GM12892 (cell line): ENCODE measurements at regions not wholly inside any gene's neighbourhood (a gene's known extent, or its start where the extent isn't known, plus 50 kb on each side); places are given as distances from the start of the nearest gene placed in this dataset.

Experiments used
- POLR2A ChIP-seq: IDR thresholded peaks from 2 replicates; pipeline ENCODE4 v1.6.1; 2011; ENCODE audit warnings: low read depth, low read length, control low read depth
- POLR2AphosphoS5 ChIP-seq: IDR thresholded peaks from 2 replicates; pipeline ENCODE4 v1.6.1; 2011; ENCODE audit warnings: low read depth, low read length, control low read depth

- no peak for TF ChIP-seq POLR2A
- no peak for TF ChIP-seq POLR2AphosphoS5
Measured at GRCh38 chr13:40483601-40484000, 182.8 kb downstream of the FOXO1 start.
